GM21737 (cell line): ENCODE measurements at regions not wholly inside any gene's neighbourhood (a gene's known extent, or its start where the extent isn't known, plus 50 kb on each side); places are given as distances from the start of the nearest gene placed in this dataset.

ENCODE experiments used
- ATAC-seq: cut with Tn5 transposase; IDR thresholded peaks from one replicate; pipeline ENCODE4 v1.9.1; 2021; ENCODE audit warnings: mild to moderate bottlenecking, moderate library complexity; ENCODE audit not compliant: unreplicated experiment

- no peak for ATAC-seq
Measured at GRCh38 chr2:146870691-146871090, 974.1 kb upstream of the ACVR2A start.

DNA sequence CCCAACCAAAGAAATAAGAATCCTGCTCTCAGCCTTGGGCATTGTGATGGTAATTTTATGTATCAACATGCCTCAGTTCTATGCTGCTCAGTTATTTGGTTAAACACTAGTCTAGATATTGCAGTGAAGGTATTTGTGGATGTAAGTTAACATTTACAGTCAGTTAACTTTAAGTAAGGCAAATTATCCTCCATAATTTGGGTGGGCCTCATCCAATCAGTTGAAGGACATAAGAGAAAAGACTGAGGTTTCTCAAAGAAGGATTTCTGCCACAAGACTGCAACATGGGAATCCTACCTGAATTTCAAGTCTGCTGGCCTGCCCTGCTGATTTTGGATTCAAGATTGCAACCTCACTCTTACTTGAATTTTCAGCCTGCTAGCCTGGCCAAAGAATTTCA, 975.5 kb upstream of the ACVR2A start:
- ATAC-seq = no peak

DNA sequence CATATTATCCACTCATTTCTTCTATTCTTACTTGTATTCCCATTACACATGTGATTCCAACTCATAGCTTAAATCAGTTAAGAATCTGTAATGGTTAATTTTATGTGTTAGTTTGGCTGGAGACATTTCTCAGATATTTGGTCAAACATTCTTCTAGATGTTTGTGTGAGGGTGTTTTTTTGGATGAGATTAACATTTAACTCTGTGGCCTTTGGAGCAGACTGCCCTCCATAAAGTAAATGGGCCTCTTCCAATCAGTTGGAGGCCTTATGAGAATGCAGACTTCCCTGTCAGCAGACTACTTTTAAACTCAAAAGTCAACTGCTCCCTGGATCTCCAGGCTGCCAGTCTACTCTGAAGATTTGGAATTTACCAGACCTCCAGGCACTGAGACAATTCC, 976.8 kb upstream of the ACVR2A start:
- ATAC-seq = no peak

DNA sequence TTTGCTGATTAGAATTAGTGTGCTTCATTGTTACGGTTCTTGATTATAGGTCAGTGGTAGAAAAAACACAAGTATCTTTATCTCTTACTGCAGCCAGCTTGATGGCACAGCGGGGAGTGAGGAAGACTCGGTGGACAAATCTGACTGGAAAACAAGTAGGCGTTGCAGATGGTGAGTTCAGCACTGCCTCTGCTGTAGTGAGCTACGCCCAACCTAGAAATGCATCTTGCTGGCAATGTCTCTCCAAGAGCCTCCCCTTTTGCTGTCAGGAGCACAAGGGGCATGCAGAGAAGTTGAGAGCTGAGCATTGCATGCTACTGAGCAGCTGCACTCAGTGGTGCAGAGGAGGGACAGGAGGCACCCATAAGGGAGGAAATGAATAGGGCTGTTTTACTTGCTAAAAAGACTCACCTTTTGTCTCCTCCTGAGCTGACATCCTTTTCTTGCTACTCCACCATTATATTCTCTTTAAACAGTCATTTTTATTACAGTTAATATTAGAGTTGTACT, 977.3 kb upstream of the ACVR2A start:
- no peak for ATAC-seq

GRCh38 chr2:146853741-146854444, 990.9 kb upstream of the ACVR2A start:
- ATAC-seq = no peak

- ATAC-seq = no peak
Measured at GRCh38 chr2:146852661-146853060, 992.2 kb upstream of the ACVR2A start.

DNA sequence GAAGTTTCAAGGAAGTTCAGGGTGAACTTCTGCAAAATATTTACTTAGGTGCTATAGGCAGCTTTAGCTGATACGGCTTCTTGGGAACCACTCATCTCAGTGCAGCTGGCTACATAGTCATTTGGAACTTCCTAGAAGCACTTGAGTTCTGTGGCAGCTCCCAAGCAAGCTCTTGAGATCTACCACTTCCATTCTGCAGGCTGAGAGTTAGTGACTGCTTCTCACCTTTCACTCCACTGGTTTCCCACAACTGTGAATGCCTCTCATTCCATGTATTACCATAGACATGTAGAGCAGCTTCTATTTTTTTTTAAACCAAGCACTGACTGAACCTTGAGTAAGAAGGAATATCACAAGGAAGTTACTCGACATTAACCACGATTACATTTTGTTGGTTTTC, 994.1 kb upstream of the ACVR2A start:
- ATAC-seq = no peak

GRCh38 chr2:146847846-146848245, 997.0 kb upstream of the ACVR2A start:
- ATAC-seq = no peak

- no peak for ATAC-seq
Measured at GRCh38 chr2:146844226-146844990, 1000.4 kb upstream of the ACVR2A start.

GRCh38 chr2:146837857-146838256, 1007.0 kb upstream of the ACVR2A start:
- ATAC-seq = no peak

DNA sequence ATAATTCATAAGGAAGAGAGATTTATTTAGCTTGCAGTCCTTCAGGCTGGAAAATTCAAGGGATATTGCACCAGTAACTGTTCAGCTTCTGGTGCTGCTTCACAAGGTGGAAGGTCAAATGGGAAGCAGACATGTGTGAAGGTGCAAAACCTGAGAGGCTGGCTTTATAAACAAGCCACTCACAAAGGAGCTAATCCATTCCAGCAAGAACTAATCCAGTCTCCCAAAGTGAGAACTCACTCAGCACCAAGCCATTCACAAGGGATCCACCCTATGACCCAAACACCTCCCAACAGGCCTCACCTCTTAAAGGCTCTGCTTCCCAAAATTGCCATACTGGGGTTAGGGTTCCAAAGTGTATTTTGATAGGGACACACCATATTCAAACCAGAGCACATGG, 1018.4 kb upstream of the ACVR2A start:
- ATAC-seq = no peak

GRCh38 chr2:146821836-146822316, 1023.0 kb upstream of the ACVR2A start:
- ATAC-seq = no peak

DNA sequence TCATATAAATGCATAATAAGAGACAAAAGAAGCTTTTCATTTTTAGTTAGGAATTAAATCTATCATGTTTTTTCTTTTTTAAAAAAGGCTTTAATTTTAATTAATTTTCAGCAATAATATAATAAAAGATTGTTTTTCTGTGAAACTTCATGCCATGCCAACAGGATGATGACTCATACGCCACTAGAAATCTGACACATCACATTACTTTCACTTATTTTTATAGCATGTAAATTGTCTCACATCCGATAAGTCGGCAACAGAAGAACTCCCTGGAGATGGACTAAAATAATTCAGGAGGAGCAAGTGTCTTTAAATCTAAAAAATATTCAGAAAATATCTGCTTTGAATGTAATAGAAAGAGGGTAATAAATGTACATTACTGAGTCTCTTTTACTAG, 1024.2 kb upstream of the ACVR2A start:
- no peak for ATAC-seq

- no peak for ATAC-seq
Measured at GRCh38 chr2:146818122-146818521, 1026.7 kb upstream of the ACVR2A start.

- no peak for ATAC-seq
Measured at GRCh38 chr2:146817613-146818012, 1027.2 kb upstream of the ACVR2A start.

DNA sequence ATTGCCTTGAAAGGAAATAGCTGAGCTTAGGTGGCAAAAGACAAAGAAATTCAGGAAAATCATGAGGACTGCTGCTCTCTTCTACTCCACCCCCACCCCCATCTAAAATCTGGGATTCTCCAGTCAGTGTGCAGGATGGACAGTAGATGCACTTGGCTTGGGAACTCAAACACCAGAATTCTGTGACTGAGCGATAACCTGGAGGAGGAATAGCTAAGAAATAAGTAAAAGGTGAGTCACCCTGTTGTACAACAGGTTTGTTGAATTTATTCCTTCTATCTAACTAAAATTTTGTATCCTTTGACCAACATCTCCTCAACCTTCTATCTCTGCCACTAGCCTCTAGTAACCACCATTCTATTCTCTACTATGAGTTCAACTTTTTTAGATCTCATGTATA, 1029.9 kb upstream of the ACVR2A start:
- ATAC-seq = no peak

- no peak for ATAC-seq
Measured at GRCh38 chr2:146807568-146808168, 1037.2 kb upstream of the ACVR2A start.

GRCh38 chr2:146806364-146807005, 1038.3 kb upstream of the ACVR2A start:
- ATAC-seq = no peak

GRCh38 chr2:146804288-146804687, 1040.5 kb upstream of the ACVR2A start:
- no peak for ATAC-seq

DNA sequence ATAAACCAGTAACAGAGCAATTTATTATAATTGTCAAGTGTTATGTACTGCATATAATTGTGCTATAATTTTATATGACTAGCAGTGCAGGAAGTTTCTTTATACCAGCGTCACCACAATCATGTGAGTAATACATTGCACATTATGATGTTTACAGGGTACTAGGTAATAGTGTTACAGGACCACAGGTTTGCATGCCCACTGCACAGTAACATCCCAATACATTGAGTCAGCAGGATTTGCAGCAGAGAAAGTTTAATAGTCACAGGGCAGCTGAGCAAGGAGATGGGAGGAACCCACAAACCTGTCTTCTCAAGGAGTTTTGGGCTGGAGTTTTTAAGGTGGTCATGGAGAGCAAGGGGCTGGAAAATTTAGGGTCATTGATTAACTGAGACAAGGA, 1042.9 kb upstream of the ACVR2A start:
- no peak for ATAC-seq

- no peak for ATAC-seq
Measured at GRCh38 chr2:146786396-146786795, 1058.4 kb upstream of the ACVR2A start.
